HG03097 (cell line): ENCODE measurements at regions not wholly inside any gene's neighbourhood (a gene's known extent, or its start where the extent isn't known, plus 50 kb on each side); places are given as distances from the start of the nearest gene placed in this dataset.

Experiments
- ATAC-seq: cut with Tn5 transposase; IDR thresholded peaks from one replicate; pipeline ENCODE4 v1.9.1; 2021; ENCODE audit not compliant: unreplicated experiment, low FRiP score

- no peak for ATAC-seq
Observed at GRCh38 chr15:35320158-35320780, 225.7 kb downstream of the DPH6 start.

GRCh38 chr15:35319354-35319753 lies 226.6 kb downstream of the DPH6 start:
- ATAC-seq: no peak

- no peak for ATAC-seq
Observed at GRCh38 chr15:35317217-35317616, 228.7 kb downstream of the DPH6 start.

DNA sequence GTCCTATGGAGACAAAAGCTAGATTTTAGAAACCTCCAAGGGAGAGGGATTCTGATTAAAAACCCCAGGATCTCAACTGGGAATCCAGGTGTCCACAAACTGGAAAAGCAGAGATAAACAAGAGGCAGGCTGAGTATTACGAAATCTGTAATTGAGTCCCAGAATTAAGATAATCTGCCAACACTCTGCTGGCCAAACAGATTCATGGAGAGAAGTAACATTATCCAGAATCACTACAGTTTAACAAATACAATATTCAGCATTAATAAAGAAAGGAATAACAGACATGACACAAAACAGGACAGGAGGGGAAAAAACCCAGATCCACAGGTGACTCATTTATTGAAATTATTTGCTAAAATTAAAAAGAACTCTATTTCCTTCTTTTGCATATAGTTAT lies 227.2 kb upstream of the NANOGP8 start:
- ATAC-seq: no peak

- ATAC-seq: no peak
Observed at GRCh38 chr15:35311615-35312014, 226.5 kb upstream of the NANOGP8 start.

DNA sequence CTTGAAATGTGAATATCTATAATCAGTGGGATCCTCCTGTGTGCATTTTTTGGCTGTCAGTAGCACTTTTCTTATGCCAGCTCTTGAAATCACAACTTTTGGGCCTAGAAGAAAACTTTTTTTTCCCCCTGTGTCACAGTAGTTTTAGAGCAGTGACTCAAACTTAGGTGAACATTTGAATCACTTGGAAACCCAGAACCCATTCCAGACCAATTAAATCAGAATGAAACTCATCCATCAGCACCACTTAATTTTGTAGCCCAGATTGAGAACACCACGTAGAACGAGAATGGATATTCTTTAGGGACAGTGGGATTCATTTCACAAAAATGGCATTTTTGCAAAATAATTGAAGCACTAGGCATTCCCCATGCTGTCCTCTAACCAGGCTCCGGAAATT lies 224.8 kb upstream of the NANOGP8 start:
- ATAC-seq: no peak

- ATAC-seq: no peak
Observed at GRCh38 chr15:35308802-35309201, 223.7 kb upstream of the NANOGP8 start.

- no peak for ATAC-seq
Observed at GRCh38 chr15:35307676-35308075, 222.6 kb upstream of the NANOGP8 start.

DNA sequence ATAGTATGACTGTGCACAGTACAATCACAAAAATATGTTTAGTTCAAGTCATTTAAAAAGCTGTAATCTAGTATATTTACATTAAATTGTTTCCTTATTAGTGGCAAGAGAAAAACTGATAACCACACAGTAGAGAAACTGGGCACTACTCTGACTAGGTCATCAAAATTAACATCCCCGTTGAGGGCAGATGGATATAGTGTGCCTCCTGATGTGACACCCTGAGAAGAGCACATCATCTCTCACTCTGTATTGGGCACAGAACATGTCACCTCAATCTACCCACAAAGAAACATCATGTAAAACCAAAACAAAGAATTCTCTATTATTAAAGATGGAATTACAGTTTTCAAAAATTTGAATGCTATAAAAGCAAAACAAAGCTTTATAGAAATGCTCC lies 221.9 kb upstream of the NANOGP8 start:
- no peak for ATAC-seq

- ATAC-seq: no peak
Observed at GRCh38 chr15:35306361-35306981, 221.4 kb upstream of the NANOGP8 start.

DNA sequence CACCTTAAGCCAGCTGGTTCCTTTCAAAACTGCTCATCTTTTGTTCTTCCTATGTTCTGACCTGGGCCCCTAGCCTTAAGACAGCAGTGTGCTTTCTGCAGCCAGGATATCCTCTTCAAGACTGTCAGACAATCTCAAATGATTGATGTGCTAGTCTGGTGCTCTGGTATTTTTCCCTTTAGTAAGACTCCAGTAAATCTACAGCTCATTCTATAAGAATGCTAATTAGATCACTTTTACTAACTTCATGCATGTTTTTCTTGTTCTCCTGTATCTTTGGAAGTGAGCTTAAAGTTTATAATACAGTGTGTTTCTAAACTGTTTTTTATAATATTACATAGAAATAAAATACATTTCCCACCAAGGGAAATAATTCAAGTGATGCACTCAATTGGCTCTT lies 220.9 kb upstream of the NANOGP8 start:
- ATAC-seq: no peak

- no peak for ATAC-seq
Observed at GRCh38 chr15:35305031-35305550, 220.0 kb upstream of the NANOGP8 start.

DNA sequence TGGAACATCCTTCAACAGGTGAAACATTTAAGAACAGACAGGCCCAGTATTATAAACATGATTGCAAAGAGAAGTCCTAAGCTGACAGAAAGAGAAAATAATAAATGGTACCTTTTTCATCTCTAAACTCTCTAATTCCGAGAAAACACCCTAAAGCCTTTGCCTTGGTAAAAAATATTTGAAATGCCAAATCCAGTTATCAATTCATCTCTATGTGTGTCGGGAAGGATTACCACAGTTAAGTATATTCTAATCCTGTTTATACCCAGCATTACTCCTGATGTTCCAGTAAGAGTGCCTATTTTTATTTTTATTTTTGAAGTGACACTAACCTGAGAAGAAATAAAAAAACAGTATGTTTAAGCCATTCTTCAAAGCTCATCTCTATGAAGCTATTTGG lies 219.3 kb upstream of the NANOGP8 start:
- ATAC-seq: no peak

GRCh38 chr15:35302334-35302733 lies 217.2 kb upstream of the NANOGP8 start:
- no peak for ATAC-seq

DNA sequence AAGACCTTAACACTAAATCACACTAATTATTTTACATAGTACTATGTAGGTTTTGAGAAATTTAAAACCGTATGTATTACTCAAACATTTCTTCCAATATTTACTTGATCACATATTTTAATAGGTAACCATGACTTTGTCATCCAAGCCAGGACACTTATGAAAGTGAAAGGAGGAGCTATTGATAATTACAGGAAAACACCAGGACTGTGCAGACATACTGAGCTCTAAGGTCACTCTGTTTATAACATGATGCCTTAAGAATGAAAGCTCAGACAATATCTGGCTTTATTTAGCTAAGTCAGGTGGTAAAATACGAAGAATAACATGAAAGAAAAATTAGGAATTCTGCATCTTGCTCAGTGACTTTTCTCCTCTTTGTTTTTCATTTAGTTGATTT lies 216.0 kb upstream of the NANOGP8 start:
- no peak for ATAC-seq

- no peak for ATAC-seq
Observed at GRCh38 chr15:35299059-35299735, 214.1 kb upstream of the NANOGP8 start.

GRCh38 chr15:35298509-35298908 lies 213.4 kb upstream of the NANOGP8 start:
- ATAC-seq: no peak

GRCh38 chr15:35293353-35294130 lies 208.4 kb upstream of the NANOGP8 start:
- no peak for ATAC-seq

GRCh38 chr15:35290301-35290721 lies 205.2 kb upstream of the NANOGP8 start:
- no peak for ATAC-seq

- ATAC-seq: no peak
Observed at GRCh38 chr15:35289024-35289617, 204.0 kb upstream of the NANOGP8 start.

- ATAC-seq: no peak
Observed at GRCh38 chr15:35288580-35288979, 203.5 kb upstream of the NANOGP8 start.
